ENCODE measurements at regions not wholly inside any gene's neighbourhood (a gene's known extent, or its start where the extent isn't known, plus 50 kb on each side); places are given as distances from the start of the nearest gene placed in this dataset.

DNA sequence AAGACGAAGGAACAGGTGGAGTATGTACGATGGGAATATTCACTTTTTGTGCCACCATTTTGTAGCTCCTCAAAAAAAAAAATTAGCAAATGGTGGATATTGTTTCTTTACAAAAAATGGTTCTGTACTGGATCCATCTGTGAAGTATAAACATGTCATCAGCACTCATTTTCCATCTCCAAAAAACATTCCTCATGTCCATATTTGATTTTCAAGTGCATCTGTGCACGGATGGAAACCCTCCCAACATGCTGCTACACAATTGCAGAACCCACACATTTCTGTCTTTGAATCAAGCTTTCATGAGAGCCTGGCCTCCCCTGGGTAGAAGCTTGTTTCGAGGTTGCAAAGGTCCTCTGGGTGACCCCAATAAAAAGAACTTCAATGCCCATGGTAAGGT lies 59.6 kb upstream of the ZEB2 start:
- TF ChIP-seq, protein P1, sequence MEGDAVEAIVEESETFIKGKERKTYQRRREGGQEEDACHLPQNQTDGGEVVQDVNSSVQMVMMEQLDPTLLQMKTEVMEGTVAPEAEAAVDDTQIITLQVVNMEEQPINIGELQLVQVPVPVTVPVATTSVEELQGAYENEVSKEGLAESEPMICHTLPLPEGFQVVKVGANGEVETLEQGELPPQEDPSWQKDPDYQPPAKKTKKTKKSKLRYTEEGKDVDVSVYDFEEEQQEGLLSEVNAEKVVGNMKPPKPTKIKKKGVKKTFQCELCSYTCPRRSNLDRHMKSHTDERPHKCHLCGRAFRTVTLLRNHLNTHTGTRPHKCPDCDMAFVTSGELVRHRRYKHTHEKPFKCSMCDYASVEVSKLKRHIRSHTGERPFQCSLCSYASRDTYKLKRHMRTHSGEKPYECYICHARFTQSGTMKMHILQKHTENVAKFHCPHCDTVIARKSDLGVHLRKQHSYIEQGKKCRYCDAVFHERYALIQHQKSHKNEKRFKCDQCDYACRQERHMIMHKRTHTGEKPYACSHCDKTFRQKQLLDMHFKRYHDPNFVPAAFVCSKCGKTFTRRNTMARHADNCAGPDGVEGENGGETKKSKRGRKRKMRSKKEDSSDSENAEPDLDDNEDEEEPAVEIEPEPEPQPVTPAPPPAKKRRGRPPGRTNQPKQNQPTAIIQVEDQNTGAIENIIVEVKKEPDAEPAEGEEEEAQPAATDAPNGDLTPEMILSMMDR (IDR thresholded peaks at IDR 0.05), result no peak
- TF ChIP-seq POLR2A (IDR thresholded peaks at IDR 0.05) (no peak), POLR2AphosphoS5 (IDR thresholded peaks at IDR 0.05) (no peak)

All from sigmoid colon (tissue), 4 donors.